ENCODE measurements at regions not wholly inside any gene's neighbourhood (a gene's known extent, or its start where the extent isn't known, plus 50 kb on each side); places are given as distances from the start of the nearest gene placed in this dataset.

- TF ChIP-seq SP1 (CRISPR knock-in tag; conservative IDR thresholded peaks at IDR 0.05) (no peak), ZNF425 (CRISPR knock-in tag; conservative IDR thresholded peaks at IDR 0.05) (no peak)
Measured at GRCh38 chr13:60646620-60647019, 249.6 kb downstream of the TDRD3 start (continued).

DNA sequence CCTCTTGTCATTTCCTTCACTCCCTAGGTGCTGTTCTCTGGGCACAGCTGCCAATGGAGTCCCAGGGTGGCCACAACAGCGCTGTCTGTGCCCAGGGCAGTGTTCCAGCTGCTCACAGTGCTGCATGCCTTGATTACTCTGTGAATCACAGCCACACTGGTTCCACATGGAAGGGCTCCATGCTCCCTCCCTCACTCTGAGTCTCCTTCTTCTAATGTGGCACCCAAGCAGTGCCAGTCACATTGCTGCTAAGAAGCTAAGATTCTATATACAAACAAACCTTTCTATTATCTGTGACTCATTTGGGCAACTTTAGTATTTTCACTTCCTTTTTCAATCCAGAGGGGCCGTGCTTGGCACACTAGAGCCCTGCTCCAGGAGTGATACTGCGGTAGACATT lies 248.7 kb downstream of the TDRD3 start:
- H3K27me3 Mint-ChIP-seq (ENCODE audit: low read depth), result peaks cover 4% of the 10 kb centered on the region
- H3K4me3 Mint-ChIP-seq, result no peak overlapping the region
- CTCF ChIA-PET, result no interaction called here
- H3K36me3 Mint-ChIP-seq, result no peaks in the 10 kb centered on the region; the same call in 1 of the 2 replicates
- DNase-seq (ENCODE audit: low spot score) (no peak), ATAC-seq (no peak)
- no peak overlapping the region for H3K27ac Mint-ChIP-seq
- H3K9me3 Mint-ChIP-seq, result peaks cover 11% of the 10 kb centered on the region
- H3K4me1 Mint-ChIP-seq, result peaks cover 26% of the 10 kb centered on the region
- POLR2A ChIA-PET, result no interaction called here
- no peak for TF ChIP-seq ZNF138 (CRISPR knock-in tag; conservative IDR thresholded peaks at IDR 0.05)
- TF ChIP-seq PRRX2 (CRISPR knock-in tag; IDR thresholded peaks at IDR 0.05), result no peak
- no peak for TF ChIP-seq SMAD3 (CRISPR knock-in tag; IDR thresholded peaks at IDR 0.05; ENCODE audit: borderline replicate concordance)
- TF ChIP-seq CTCF (IDR thresholded peaks at IDR 0.05), result no peak
- TF ChIP-seq CREB1 (CRISPR knock-in tag; IDR thresholded peaks at IDR 0.05), result no peak
- TF ChIP-seq, protein P1, sequence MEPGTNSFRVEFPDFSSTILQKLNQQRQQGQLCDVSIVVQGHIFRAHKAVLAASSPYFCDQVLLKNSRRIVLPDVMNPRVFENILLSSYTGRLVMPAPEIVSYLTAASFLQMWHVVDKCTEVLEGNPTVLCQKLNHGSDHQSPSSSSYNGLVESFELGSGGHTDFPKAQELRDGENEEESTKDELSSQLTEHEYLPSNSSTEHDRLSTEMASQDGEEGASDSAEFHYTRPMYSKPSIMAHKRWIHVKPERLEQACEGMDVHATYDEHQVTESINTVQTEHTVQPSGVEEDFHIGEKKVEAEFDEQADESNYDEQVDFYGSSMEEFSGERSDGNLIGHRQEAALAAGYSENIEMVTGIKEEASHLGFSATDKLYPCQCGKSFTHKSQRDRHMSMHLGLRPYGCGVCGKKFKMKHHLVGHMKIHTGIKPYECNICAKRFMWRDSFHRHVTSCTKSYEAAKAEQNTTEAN (CRISPR knock-in tag; IDR thresholded peaks at IDR 0.05), result no peak
- TF ChIP-seq CBFB (CRISPR knock-in tag; IDR thresholded peaks at IDR 0.05; ENCODE audit: low read depth), result no peak
- no peak for TF ChIP-seq TP53 (CRISPR knock-in tag; IDR thresholded peaks at IDR 0.05)
- TF ChIP-seq, protein P2, sequence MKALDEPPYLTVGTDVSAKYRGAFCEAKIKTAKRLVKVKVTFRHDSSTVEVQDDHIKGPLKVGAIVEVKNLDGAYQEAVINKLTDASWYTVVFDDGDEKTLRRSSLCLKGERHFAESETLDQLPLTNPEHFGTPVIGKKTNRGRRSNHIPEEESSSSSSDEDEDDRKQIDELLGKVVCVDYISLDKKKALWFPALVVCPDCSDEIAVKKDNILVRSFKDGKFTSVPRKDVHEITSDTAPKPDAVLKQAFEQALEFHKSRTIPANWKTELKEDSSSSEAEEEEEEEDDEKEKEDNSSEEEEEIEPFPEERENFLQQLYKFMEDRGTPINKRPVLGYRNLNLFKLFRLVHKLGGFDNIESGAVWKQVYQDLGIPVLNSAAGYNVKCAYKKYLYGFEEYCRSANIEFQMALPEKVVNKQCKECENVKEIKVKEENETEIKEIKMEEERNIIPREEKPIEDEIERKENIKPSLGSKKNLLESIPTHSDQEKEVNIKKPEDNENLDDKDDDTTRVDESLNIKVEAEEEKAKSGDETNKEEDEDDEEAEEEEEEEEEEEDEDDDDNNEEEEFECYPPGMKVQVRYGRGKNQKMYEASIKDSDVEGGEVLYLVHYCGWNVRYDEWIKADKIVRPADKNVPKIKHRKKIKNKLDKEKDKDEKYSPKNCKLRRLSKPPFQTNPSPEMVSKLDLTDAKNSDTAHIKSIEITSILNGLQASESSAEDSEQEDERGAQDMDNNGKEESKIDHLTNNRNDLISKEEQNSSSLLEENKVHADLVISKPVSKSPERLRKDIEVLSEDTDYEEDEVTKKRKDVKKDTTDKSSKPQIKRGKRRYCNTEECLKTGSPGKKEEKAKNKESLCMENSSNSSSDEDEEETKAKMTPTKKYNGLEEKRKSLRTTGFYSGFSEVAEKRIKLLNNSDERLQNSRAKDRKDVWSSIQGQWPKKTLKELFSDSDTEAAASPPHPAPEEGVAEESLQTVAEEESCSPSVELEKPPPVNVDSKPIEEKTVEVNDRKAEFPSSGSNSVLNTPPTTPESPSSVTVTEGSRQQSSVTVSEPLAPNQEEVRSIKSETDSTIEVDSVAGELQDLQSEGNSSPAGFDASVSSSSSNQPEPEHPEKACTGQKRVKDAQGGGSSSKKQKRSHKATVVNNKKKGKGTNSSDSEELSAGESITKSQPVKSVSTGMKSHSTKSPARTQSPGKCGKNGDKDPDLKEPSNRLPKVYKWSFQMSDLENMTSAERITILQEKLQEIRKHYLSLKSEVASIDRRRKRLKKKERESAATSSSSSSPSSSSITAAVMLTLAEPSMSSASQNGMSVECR (CRISPR knock-in tag; IDR thresholded peaks at IDR 0.05; ENCODE audit: borderline replicate concordance), result no peak
- TF ChIP-seq GTF2I (CRISPR knock-in tag; conservative IDR thresholded peaks at IDR 0.05), result no peak
- TF ChIP-seq, protein P3, sequence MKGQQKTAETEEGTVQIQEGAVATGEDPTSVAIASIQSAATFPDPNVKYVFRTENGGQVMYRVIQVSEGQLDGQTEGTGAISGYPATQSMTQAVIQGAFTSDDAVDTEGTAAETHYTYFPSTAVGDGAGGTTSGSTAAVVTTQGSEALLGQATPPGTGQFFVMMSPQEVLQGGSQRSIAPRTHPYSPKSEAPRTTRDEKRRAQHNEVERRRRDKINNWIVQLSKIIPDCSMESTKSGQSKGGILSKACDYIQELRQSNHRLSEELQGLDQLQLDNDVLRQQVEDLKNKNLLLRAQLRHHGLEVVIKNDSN (CRISPR knock-in tag; IDR thresholded peaks at IDR 0.05), result no peak
- no peak for TF ChIP-seq RELA (CRISPR knock-in tag; IDR thresholded peaks at IDR 0.05; ENCODE audit: borderline replicate concordance)
- TF ChIP-seq GRHL2 (CRISPR knock-in tag; IDR thresholded peaks at IDR 0.05; ENCODE audit: insufficient replicate concordance, severe bottlenecking), result no peak
- TF ChIP-seq, protein P4, sequence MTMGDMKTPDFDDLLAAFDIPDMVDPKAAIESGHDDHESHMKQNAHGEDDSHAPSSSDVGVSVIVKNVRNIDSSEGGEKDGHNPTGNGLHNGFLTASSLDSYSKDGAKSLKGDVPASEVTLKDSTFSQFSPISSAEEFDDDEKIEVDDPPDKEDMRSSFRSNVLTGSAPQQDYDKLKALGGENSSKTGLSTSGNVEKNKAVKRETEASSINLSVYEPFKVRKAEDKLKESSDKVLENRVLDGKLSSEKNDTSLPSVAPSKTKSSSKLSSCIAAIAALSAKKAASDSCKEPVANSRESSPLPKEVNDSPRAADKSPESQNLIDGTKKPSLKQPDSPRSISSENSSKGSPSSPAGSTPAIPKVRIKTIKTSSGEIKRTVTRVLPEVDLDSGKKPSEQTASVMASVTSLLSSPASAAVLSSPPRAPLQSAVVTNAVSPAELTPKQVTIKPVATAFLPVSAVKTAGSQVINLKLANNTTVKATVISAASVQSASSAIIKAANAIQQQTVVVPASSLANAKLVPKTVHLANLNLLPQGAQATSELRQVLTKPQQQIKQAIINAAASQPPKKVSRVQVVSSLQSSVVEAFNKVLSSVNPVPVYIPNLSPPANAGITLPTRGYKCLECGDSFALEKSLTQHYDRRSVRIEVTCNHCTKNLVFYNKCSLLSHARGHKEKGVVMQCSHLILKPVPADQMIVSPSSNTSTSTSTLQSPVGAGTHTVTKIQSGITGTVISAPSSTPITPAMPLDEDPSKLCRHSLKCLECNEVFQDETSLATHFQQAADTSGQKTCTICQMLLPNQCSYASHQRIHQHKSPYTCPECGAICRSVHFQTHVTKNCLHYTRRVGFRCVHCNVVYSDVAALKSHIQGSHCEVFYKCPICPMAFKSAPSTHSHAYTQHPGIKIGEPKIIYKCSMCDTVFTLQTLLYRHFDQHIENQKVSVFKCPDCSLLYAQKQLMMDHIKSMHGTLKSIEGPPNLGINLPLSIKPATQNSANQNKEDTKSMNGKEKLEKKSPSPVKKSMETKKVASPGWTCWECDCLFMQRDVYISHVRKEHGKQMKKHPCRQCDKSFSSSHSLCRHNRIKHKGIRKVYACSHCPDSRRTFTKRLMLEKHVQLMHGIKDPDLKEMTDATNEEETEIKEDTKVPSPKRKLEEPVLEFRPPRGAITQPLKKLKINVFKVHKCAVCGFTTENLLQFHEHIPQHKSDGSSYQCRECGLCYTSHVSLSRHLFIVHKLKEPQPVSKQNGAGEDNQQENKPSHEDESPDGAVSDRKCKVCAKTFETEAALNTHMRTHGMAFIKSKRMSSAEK (CRISPR knock-in tag; IDR thresholded peaks at IDR 0.05; ENCODE audit: borderline replicate concordance), result no peak
- TF ChIP-seq, protein P5, sequence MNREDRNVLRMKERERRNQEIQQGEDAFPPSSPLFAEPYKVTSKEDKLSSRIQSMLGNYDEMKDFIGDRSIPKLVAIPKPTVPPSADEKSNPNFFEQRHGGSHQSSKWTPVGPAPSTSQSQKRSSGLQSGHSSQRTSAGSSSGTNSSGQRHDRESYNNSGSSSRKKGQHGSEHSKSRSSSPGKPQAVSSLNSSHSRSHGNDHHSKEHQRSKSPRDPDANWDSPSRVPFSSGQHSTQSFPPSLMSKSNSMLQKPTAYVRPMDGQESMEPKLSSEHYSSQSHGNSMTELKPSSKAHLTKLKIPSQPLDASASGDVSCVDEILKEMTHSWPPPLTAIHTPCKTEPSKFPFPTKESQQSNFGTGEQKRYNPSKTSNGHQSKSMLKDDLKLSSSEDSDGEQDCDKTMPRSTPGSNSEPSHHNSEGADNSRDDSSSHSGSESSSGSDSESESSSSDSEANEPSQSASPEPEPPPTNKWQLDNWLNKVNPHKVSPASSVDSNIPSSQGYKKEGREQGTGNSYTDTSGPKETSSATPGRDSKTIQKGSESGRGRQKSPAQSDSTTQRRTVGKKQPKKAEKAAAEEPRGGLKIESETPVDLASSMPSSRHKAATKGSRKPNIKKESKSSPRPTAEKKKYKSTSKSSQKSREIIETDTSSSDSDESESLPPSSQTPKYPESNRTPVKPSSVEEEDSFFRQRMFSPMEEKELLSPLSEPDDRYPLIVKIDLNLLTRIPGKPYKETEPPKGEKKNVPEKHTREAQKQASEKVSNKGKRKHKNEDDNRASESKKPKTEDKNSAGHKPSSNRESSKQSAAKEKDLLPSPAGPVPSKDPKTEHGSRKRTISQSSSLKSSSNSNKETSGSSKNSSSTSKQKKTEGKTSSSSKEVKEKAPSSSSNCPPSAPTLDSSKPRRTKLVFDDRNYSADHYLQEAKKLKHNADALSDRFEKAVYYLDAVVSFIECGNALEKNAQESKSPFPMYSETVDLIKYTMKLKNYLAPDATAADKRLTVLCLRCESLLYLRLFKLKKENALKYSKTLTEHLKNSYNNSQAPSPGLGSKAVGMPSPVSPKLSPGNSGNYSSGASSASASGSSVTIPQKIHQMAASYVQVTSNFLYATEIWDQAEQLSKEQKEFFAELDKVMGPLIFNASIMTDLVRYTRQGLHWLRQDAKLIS (CRISPR knock-in tag; IDR thresholded peaks at IDR 0.05; ENCODE audit: borderline replicate concordance), result no peak
- no peak for TF ChIP-seq KAT7 (CRISPR knock-in tag; IDR thresholded peaks at IDR 0.05; ENCODE audit: borderline replicate concordance)

Measured in WTC11 (cell line).